ENCODE measurements at regions not wholly inside any gene's neighbourhood (a gene's known extent, or its start where the extent isn't known, plus 50 kb on each side); places are given as distances from the start of the nearest gene placed in this dataset.

DNA sequence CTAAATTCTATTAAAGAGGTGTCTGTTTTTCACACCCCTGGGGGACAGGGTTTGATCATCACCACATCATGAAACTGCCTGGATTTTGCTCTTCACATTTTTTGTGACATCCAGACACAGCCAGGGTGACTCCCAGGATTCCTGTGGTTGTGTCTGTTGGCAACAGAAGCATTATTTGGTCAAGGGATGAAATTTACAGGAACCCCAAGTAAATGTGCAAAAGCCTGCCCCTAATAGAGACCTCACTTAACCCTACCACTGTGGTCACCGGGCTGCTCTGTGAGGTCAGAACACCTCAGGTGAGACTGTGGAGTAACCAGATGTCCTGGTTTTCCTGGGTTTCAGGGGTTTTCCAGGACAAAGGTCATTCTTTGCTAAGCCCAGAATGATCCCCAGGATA lies 103.8 kb downstream of the DAD1 start:
- no peak for TF ChIP-seq POLR2A (IDR thresholded peaks at IDR 0.05)
- TF ChIP-seq, protein P1, sequence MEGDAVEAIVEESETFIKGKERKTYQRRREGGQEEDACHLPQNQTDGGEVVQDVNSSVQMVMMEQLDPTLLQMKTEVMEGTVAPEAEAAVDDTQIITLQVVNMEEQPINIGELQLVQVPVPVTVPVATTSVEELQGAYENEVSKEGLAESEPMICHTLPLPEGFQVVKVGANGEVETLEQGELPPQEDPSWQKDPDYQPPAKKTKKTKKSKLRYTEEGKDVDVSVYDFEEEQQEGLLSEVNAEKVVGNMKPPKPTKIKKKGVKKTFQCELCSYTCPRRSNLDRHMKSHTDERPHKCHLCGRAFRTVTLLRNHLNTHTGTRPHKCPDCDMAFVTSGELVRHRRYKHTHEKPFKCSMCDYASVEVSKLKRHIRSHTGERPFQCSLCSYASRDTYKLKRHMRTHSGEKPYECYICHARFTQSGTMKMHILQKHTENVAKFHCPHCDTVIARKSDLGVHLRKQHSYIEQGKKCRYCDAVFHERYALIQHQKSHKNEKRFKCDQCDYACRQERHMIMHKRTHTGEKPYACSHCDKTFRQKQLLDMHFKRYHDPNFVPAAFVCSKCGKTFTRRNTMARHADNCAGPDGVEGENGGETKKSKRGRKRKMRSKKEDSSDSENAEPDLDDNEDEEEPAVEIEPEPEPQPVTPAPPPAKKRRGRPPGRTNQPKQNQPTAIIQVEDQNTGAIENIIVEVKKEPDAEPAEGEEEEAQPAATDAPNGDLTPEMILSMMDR (IDR thresholded peaks at IDR 0.05): no peak

All from adrenal gland (tissue), 5 donors.